ENCODE measurements at regions not wholly inside any gene's neighbourhood (a gene's known extent, or its start where the extent isn't known, plus 50 kb on each side); places are given as distances from the start of the nearest gene placed in this dataset.
"Not testable (repeated sequence)": the region's sequence is repeated elsewhere in the genome, so short reads cannot be mapped to it uniquely, and the experiment has no call there.

DNA sequence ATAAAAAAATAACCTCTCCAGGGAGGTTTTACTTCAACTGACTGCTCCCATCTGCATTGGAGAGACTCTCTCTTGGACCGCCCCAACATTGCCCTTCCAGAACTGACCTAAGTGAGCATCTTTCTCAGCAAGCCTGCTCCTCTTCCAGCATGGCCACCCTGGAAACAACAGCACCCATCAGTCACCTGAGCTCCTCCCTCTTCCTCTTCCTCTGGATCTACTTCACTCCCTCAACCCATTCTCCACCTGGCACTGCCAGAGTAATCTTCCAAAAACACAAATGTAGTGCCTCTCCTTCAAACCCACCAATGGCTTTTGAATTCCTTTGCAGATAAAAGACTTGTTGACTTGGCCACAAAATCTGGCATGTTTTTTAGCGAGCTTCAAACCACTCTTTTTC is 128.8 kb upstream of the NR2F2 start:
- no peak for DNase-seq

GRCh38 chr15:96205588-96205987 is 124.9 kb upstream of the NR2F2 start:
- not testable (repeated sequence) for DNase-seq

DNA sequence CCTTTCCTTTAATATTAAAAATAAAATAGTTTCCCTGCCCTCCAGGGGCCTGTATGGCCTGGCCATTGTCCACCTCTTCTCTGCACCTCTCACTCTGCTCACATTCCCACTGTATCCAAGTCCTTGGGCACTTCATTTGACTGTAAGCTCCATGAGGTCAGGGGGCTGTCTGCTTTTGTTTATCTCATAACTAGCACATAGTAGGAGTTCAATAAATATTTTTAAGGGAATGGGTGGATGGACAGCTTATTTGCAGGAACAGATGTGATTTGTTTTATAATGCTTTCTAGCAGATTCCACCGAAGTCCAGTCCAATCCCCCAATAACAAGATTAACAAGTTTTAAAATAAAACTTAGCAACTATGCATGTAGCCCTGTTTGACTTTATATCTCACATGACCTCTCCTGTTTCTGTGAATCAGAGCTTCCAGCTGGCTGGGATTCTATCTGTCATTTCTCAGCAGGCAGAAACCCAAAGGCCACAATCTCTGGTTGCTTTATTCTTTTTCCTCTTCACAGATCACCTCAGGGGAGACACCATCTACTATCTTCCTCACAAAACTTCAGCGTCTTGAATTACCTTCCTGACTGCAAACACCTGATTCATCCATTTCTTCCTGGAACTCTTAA is 123.0 kb upstream of the NR2F2 start:
- DNase-seq: no peak

- DNase-seq: no peak
Measured at GRCh38 chr15:96209285-96209735, 121.2 kb upstream of the NR2F2 start.

DNA sequence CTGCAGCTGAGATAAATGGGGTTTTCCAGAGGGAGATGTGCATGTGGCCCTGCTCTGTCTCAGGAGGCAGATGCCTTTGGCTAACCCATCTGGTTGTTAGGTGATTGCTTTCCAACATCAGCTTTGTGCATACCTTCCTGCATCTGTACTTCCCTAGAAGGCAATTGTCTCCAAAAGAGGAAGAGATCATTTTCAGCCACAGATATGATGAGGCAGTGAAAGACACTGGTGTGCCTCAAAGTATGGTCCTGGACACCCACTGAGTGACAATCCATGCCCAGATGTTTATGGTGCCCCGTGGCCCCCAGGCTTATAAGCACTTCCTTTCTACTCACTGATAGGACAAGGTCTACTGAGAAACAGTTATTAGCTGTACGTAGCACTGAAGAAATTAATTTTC is 117.5 kb upstream of the NR2F2 start:
- DNase-seq: no peak

GRCh38 chr15:96213896-96214295 is 116.6 kb upstream of the NR2F2 start:
- DNase-seq: no peak

- not testable (repeated sequence) for DNase-seq
Measured at GRCh38 chr15:96216481-96216880, 114.0 kb upstream of the NR2F2 start.

DNA sequence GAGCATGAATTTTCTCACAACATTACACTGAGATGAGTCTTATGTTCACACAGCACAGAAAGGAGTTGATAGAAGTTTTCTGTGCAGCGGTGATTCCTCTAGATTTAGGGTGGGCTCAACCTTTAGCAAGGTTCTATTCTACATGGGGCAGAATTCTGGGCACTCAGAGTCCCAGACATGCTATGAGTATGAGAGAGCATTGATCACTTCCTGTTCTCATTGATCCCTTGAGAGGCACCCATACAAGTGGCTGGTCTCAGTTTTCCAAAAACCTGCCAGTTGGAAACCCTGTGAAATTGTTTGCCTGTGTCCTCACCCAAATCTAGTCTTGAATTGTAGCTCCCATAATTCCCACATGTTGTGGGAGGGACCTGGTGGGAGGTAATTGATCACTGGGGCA is 112.5 kb upstream of the NR2F2 start:
- no peak for DNase-seq

DNA sequence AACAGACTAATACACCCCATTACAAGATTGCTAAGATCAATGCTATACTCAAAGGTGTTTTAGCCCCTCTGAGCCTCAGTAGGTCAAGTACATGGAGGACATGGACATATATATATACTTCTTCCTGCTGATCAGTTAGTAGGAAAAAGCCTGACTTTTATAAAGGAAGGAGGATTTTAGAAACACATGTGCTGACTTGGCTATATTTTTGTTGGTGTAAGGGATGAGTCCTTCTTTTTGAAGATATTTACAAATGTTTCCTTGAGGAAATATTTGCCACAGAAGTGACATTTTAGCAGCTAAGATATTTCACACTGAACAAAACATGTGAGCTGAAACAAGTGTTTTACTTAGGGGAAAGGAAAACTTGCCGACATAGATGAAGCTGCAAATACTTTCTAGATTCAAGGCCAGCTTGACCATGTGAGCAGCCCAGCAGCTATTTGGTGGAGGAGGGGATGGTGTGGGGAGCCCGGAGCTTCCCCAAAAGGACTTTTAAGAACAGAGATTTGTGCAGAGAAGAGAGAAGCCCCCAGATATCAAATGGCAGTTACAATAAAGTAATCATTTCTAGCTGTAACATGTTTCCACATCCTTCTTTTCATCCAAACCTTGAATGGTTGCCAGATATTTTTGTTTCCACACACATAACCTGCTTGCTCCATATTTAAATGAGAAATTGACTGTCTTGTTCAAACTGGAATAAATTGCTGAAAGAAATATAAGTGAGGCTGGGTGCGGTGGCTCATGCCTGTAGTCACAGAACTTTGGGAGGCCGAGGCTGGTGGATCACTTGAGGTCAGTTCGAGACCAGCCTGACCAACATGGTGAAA is 111.7 kb upstream of the NR2F2 start:
- DNase-seq: no peak

- no peak for DNase-seq
Measured at GRCh38 chr15:96219681-96220080, 110.8 kb upstream of the NR2F2 start.

GRCh38 chr15:96220657-96221056 is 109.8 kb upstream of the NR2F2 start:
- no peak for DNase-seq

DNA sequence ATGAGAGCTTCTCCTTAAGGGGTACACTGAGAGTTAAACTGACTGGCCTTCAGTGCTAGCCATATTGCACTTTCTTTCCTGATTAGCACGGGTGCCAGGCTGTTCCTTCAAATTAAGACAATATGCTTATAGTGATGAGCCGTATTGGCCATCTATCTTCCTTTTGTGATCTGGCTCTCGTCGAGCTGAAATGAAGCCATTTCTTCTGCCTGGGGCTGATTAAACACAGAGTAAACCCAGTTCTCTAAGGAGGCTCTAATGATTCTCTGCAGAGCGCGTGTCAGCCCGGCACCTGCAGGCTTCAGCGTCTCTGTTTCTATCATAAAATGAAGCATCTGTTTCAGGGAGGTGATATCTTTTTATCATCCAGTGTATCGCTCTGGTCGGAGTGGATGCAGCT is 107.5 kb upstream of the NR2F2 start:
- no peak for DNase-seq

DNA sequence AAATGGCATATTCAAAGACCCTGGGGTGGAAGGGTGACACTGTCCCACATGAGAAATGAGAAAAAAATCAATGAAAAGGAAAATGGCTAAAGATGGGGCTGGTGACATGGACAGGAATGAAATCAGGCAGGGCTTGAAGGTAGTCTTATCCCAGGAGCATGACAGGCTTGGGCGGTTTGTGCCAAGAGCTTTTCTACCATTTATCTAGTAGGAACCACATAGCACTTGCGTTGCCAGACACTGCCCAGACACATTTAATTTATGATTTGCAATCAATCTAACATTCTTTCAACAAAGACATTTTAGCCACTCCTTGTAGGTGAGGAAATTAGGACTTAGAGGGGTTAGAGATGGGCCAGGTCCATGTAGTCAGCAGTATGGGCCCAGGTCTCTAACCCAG is 106.6 kb upstream of the NR2F2 start:
- DNase-seq: no peak

DNA sequence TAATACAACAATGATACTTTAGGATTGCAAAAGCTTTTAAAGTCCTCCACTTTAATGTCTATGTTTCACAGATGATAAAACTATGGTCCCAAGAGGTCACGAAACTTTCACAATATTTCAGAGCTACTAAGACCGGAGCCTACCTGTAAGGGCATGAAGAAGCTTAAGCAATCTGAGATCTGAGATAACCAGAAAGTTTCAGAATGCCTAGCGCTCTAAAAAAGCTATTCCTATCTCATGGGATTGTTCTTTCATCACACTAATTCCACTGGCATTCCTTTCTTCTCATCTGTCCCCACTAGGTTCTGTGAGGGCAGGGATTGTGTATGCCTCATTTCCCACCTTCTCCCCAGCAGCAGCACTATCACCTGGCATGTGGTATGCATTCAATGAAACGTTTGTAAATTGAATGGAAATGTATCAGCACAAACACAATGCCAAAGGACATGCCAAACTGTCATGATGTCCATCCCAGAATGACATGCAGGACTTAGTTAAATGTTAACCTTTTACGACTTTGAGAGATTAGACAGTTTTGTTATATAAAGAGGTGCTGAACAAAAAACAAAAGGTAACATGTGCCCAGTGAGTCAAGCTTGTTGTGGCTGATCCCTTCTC is 104.7 kb upstream of the NR2F2 start:
- no peak for DNase-seq

GRCh38 chr15:96230526-96231181 is 99.8 kb upstream of the NR2F2 start:
- DNase-seq: peak; percentile 30

- no peak for DNase-seq
Measured at GRCh38 chr15:96232335-96232734, 98.2 kb upstream of the NR2F2 start.

- DNase-seq: peak; percentile 69
Measured at GRCh38 chr15:96234109-96234892, 96.2 kb upstream of the NR2F2 start.

GRCh38 chr15:96237002-96237401 is 93.5 kb upstream of the NR2F2 start:
- no peak for DNase-seq

DNA sequence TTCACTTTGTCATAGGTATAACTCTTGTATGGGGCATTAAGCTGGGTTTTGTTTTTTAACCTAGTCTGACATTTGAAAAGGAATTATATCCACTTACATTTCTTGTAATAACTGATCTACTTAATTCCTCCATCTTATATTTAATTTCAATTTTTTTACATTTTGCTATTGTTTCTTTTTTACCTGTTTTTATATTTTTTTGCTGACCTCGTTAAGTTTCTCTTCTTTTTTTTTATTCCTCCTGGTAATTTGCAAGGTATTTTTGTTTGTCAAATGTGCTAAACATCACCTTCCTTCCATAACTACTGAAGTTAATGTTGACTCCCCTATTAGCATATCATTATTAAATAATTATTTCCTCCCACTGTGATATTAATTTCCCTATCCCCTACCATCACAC is 87.7 kb upstream of the NR2F2 start:
- DNase-seq: no peak

GRCh38 chr15:96243701-96244100 is 86.8 kb upstream of the NR2F2 start:
- no peak for DNase-seq

GRCh38 chr15:96245252-96245651 is 85.2 kb upstream of the NR2F2 start:
- no peak for DNase-seq

- DNase-seq: no peak
Measured at GRCh38 chr15:96246057-96246456, 84.4 kb upstream of the NR2F2 start.
